Mucosa of stomach (tissue), 1 donor: ENCODE measurements at regions not wholly inside any gene's neighbourhood (a gene's known extent, or its start where the extent isn't known, plus 50 kb on each side); places are given as distances from the start of the nearest gene placed in this dataset.

Experiments
- H3K27me3 ChIP-seq: one replicate; pipeline ENCODE4 v1.7.0; 2013; ENCODE audit warnings: mild to moderate bottlenecking, low read length; ENCODE audit not compliant: control insufficient read depth, insufficient read depth
- H3K36me3 ChIP-seq: one replicate; pipeline ENCODE4 v1.7.0; 2013; ENCODE audit warnings: low read length; ENCODE audit not compliant: control insufficient read depth, insufficient read depth
- H3K4me1 ChIP-seq: one replicate; pipeline ENCODE4 v1.7.0; 2013; ENCODE audit warnings: mild to moderate bottlenecking, low read length; ENCODE audit not compliant: control insufficient read depth, insufficient read depth
- H3K4me3 ChIP-seq: one replicate; pipeline ENCODE4 v1.7.0; 2013; ENCODE audit warnings: low read length
- H3K9ac ChIP-seq: one replicate; pipeline ENCODE4 v1.7.0; 2013; ENCODE audit warnings: mild to moderate bottlenecking, low read length, moderate library complexity
- H3K9me3 ChIP-seq: one replicate; pipeline ENCODE4 v1.7.0; 2013; ENCODE audit warnings: mild to moderate bottlenecking, low read length, moderate library complexity; ENCODE audit not compliant: control insufficient read depth
- donor health status: Pancreatic carcinoma.

DNA sequence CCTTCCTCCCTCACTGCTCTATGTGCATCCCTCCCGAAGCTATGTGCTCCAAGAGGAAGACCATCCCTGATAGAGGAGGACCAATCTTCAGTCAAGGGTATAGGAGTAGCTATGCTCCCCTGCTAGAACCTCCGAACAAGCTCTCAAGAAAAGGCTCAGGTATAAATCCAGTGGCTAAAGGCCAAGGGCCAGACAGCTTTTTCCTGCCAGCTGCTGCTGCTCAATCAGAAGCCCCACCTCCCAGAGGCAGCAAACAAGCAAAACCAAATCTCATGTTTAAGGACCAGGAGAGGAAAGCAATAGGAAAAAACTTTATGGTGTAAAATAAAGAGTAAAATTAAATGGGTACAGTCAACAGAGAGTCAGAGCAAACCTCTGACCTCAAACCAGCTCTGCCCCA is 187.2 kb downstream of the FGFR2 start:
- H3K36me3 ChIP-seq: no peaks in the 10 kb centered on the region
- H3K4me1 ChIP-seq: peaks cover 24% of the 10 kb centered on the region
- no peak overlapping the region for H3K9ac ChIP-seq
- H3K9me3 ChIP-seq: no peaks in the 10 kb centered on the region
- no peak overlapping the region for H3K4me3 ChIP-seq
- H3K27me3 ChIP-seq: no peaks in the 10 kb centered on the region

DNA sequence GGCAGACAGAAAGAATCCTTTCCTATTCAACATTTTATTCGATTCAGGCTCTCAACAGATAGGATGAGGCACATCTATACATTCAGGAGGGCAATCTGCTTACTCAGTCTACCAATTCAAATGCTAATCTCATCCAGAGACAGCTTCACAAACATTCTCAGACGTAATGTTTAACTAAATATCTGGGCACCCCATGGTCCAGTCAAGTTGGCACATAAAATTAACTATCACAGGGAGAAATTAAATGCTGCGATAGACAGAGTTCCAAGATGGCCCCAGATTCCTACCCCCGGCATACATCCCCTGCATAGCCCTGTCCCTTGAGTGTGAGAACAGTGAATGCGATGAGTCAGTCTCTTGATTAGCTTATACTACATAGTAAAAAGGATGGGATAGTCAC is 184.3 kb downstream of the FGFR2 start:
- Histone ChIP-seq H3K9ac (no peak overlapping the region), H3K4me3 (no peak overlapping the region), H3K27me3 (no peaks in the 10 kb centered on the region), H3K36me3 (no peaks in the 10 kb centered on the region), H3K4me1 (peaks cover 5% of the 10 kb centered on the region), H3K9me3 (no peaks in the 10 kb centered on the region)

DNA sequence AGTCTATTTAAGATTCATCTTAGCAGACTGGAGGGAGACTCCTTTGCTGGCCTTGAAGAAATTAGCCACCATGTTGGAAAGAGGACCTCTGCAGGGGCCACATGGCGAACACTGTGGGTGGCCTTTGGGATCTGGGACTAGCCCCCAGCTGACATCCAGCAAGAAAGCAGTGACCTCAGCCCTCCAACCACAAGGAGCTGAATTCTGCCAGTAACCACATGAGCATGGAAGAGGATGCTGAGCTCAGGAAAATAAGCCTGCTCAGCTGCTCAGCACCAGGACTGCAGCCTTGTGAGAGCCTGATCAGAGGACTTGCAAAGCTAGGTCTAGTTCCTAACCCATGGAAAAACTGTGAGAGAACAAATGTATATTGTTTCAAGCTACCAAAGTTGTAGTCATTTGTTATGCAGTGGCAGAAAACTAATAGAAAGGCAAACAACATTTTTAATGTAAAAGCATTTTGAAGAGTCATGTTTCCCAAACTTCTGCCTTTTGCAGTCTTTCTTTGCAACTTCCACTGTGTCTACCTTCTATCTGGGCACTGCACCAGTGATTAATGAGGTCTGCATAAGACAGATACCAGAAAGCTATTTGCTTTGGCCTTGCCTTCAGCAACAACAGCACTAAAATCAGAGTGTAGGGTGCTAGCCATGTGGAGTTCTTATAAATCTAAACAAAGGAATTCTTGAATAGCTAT is 183.7 kb downstream of the FGFR2 start:
- Histone ChIP-seq H3K27me3 (no peaks in the 10 kb centered on the region), H3K4me1 (peaks cover 4% of the 10 kb centered on the region), H3K9ac (no peak overlapping the region), H3K4me3 (no peak overlapping the region), H3K9me3 (no peaks in the 10 kb centered on the region), H3K36me3 (no peaks in the 10 kb centered on the region)

DNA sequence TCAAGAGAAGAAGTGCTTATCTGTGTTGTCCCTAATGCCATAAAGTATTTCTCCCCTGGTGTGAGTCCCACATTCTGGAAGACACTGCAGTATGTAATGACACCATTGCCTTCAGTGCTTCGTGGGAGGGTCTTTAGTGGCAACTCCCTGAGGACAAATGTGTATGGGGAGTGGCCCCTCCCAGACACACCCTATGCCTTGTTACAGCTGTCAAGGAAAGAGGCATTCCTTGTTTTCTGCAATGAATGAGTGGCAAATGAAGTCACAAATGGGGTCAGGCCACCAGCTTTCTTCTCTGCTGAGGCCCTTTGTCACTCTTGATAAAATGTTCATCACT is 183.2 kb downstream of the FGFR2 start:
- Histone ChIP-seq H3K4me3 (no peak overlapping the region), H3K9me3 (no peaks in the 10 kb centered on the region), H3K36me3 (no peaks in the 10 kb centered on the region), H3K27me3 (no peaks in the 10 kb centered on the region), H3K9ac (no peak overlapping the region), H3K4me1 (no peaks in the 10 kb centered on the region)

DNA sequence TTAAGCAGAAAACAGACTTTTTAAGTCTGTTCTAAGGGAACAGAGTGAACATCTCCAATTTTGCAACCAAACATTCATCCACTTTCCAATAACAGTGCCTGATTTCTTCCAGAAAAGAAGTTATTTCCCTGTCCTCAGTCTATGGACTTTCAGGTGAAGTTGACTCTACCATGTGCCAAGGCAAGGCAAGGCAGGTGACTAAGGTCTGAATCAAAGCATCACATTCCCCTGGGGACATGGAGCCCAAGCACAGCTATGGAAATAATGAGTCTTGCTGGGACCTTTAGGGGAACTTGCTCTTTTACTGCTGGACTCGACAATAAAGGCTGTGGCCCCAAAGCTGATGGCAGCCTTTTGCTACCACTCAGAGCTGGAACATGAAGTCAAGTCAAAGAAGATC is 182.2 kb downstream of the FGFR2 start:
- H3K9me3 ChIP-seq: no peaks in the 10 kb centered on the region
- H3K4me1 ChIP-seq: no peaks in the 10 kb centered on the region
- no peak overlapping the region for H3K9ac ChIP-seq
- H3K36me3 ChIP-seq: no peaks in the 10 kb centered on the region
- H3K27me3 ChIP-seq: no peaks in the 10 kb centered on the region
- no peak overlapping the region for H3K4me3 ChIP-seq

DNA sequence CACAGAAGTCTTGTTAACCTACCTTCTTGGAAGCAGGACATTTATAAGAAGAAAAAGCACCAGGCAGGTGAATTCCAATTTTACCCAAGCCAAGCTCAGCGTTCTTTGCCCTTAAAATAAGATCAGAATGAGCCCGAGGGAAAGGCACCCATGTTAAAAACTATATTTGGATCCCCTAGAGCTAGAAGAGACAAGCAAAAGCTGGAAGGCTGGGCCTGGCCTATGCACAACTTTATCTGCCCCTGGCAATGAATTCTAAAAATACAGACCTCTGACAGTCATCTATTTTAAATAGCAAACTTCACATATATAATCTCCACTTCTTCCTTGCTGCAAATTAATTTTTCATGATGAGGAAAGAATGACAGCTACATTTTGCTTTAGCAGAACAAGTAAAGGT is 180.9 kb downstream of the FGFR2 start:
- no peak overlapping the region for H3K9ac ChIP-seq
- H3K9me3 ChIP-seq: no peaks in the 10 kb centered on the region
- H3K4me3 ChIP-seq: no peak overlapping the region
- H3K4me1 ChIP-seq: no peaks in the 10 kb centered on the region
- no peaks in the 10 kb centered on the region for H3K36me3 ChIP-seq
- H3K27me3 ChIP-seq: no peaks in the 10 kb centered on the region

DNA sequence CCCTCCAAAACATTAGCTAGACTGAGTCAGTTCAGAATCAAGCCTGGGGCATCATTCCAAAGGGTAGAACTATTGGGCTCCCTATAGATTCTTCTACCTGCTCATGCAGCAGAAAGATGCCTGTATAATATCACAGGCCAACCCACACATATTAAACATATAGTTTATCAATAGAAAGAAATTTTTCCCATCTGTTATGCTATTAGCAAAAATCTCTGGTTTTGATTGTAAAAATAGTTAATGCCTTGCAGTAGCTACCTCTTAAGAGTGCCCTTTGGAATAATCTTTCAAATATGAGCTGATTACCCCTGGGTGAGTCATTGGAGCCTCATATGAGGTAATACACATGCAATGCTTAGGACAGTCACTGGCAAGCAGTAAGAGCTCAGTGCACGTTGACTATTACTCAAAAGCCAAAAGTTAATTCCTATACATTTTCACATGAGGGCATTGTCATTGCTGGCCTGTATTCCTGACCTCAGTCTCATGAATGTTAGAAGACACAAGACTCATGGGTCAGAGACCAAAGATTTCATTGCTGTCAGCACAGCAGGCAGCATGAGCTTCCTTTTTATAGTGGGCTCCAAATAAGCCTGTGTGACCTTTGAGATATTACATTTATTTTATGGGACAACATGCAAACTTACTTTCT is 180.0 kb downstream of the FGFR2 start:
- no peaks in the 10 kb centered on the region for H3K27me3 ChIP-seq
- no peak overlapping the region for H3K4me3 ChIP-seq
- no peaks in the 10 kb centered on the region for H3K4me1 ChIP-seq
- H3K36me3 ChIP-seq: no peaks in the 10 kb centered on the region
- H3K9ac ChIP-seq: no peak overlapping the region
- H3K9me3 ChIP-seq: no peaks in the 10 kb centered on the region

DNA sequence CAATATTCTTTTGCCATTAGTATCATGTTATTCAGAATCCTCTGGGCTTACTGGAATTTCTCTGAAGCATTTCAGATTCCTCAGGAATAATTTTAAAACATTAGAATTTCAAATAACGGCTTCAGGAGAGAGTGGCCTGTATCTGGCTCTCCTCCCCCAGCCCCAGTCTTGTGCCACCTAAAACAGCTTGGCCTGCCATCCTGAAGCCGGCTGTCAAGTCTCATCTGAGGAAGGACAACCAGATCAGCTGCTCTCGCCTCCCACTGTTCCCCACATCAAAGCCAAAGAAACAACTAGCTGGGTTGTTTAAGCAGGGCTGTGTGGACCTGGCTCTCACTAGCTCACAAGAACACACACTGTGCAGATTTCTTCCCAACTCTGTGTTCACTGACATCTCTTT is 178.2 kb downstream of the FGFR2 start:
- H3K4me1 ChIP-seq: no peaks in the 10 kb centered on the region
- no peaks in the 10 kb centered on the region for H3K9me3 ChIP-seq
- no peak overlapping the region for H3K9ac ChIP-seq
- no peaks in the 10 kb centered on the region for H3K36me3 ChIP-seq
- no peaks in the 10 kb centered on the region for H3K27me3 ChIP-seq
- no peak overlapping the region for H3K4me3 ChIP-seq

DNA sequence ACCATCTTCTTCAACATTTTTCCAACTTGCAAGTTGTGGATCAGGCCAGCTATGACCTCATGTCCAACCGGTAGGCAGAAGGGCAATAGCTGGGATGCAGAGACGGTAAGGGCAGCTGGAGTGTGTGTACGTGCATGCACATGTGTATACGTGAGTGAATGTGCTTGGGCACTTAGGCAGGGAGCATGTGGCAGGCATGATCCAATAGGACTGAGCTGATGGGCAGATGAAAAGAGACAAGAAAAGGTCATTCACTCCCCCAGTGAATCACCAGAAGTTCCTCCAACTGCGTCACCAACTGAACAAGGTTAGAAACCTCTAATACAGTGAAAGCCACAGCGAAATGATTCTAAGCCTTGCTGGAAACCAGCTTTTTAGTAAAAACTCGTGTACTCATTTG is 176.1 kb downstream of the FGFR2 start:
- Histone ChIP-seq H3K9ac (no peak overlapping the region), H3K9me3 (no peaks in the 10 kb centered on the region), H3K4me3 (no peak overlapping the region), H3K27me3 (no peaks in the 10 kb centered on the region), H3K36me3 (no peaks in the 10 kb centered on the region), H3K4me1 (no peaks in the 10 kb centered on the region)

DNA sequence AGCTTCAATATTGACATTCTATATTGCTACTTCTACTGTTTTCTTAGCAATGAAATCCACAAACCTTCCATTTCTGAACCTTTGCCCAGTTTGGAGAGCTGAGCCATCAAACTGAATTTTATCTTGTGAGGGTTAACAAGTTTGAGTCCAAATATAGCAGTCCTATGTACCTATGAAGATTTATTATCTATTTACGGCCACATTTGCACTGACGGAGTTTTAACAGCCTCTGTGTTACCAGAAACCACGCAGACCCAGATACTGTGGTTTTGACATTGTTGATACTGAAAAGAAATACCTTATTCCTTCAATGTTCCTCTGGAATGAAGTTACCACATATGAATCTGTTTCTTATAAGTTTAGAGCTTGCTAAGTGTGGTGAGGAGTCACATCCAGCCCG is 172.6 kb downstream of the FGFR2 start:
- Histone ChIP-seq H3K9me3 (no peaks in the 10 kb centered on the region), H3K9ac (no peak overlapping the region), H3K4me1 (no peaks in the 10 kb centered on the region), H3K27me3 (no peaks in the 10 kb centered on the region), H3K36me3 (no peaks in the 10 kb centered on the region), H3K4me3 (no peak overlapping the region)

DNA sequence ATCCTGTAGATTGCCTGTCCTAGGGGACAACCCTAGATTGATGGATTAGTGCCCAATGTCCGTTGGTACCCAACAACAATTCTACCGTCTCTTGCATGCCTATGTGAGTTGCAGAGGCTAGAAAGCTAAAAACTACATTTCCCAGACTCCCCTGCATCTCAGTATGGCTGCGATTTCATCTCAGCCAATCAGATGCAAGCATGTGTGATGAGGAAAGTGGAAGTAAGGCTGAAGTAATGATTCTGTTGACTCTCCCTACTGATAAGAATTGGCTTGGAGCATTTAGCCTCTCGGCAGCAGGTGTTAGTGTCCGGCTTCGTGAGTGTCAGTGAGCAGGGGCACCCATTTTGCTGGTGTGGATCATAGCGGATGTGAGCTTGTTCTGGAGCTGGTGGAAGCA is 171.9 kb downstream of the FGFR2 start:
- Histone ChIP-seq H3K4me1 (no peaks in the 10 kb centered on the region), H3K9ac (no peak overlapping the region), H3K36me3 (no peaks in the 10 kb centered on the region), H3K4me3 (no peak overlapping the region), H3K9me3 (no peaks in the 10 kb centered on the region), H3K27me3 (no peaks in the 10 kb centered on the region)
